ENCODE measurements at regions not wholly inside any gene's neighbourhood (a gene's known extent, or its start where the extent isn't known, plus 50 kb on each side); places are given as distances from the start of the nearest gene placed in this dataset.

- TF ChIP-seq CTCF (IDR thresholded peaks at IDR 0.05): peak in 1 of 7 experiments; percentile 15
- no peak for TF ChIP-seq POLR2A (IDR thresholded peaks at IDR 0.05)
Measured at GRCh38 chr9:129495620-129496472, 125.1 kb downstream of the C9orf50 start.

Data from body of pancreas (tissue), 4 donors.